DMS53 (cell line): ENCODE measurements at regions not wholly inside any gene's neighbourhood (a gene's known extent, or its start where the extent isn't known, plus 50 kb on each side); places are given as distances from the start of the nearest gene placed in this dataset.

Source experiments
- DNase-seq: peaks from one replicate; lab custom pipeline; 2025; lab: John Stamatoyannopoulos, UW

GRCh38 chr3:180538493-180538892, 63.5 kb upstream of the TTC14 start:
- DNase-seq = no peak

DNA sequence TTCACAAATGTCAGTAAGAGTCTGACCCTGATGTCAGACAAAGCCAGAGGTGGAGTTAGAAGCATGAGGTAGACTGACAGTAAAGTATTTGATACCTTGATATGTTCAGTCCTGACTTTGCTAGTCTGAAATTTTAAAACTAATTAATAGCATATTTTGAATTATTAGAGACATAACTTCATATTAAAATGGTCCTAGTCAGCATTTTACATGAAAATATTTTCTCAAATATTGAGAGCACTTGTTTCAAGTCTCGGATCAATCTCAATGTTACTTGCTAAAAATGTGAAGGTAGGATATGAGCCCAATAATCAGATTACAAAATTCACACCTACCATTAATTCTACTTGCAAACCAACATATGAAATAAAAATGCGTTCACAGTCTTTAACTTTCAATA, 58.1 kb upstream of the TTC14 start:
- no peak for DNase-seq

DNA sequence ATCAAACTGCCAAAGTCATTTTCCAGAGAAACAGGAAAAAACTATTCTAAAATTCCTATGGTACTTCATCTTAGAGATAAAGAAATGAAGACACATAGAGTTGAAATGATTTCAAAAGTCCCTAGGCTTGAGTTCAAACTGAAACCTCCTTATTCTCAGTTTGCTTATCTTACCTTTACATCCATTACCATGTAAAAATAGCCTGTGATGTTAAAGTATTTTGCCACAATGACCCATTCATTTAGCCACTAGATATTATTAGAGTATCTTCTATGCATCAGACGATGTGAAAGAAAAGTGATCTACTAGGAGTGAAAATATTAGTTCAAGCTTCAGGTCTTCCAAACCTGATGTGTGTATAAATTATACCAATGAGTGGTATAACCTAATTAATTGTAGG, 55.1 kb upstream of the TTC14 start:
- no peak for DNase-seq

DNA sequence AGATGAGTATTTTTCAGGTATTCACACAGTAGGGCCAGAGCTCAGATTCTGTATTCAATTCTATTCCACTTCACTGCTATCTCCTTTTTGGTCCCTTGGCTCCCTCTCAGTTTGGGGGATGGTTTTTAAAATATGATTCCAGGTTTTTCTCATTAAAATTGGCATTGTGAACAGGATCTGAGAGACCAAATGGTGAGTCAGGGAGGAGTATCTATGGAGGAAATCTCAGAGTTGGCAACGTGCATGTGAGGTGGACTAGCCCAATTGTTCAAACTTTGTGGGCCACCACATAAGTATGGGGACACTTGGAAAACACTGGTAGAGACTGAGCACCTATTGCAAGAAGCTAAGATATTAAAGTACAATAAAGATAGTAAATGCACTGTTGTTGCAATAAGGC, 53.9 kb upstream of the TTC14 start:
- DNase-seq = no peak
